GM12874 (cell line): ENCODE measurements at regions not wholly inside any gene's neighbourhood (a gene's known extent, or its start where the extent isn't known, plus 50 kb on each side); places are given as distances from the start of the nearest gene placed in this dataset.

Source experiments
- CTCF ChIP-seq: IDR thresholded peaks from 2 replicates; pipeline ENCODE4 v1.5.1; 2011; ENCODE audit warnings: low read depth, mild to moderate bottlenecking, control low read depth, low read length, moderate library complexity; ENCODE audit not compliant: insufficient read depth

- TF ChIP-seq CTCF, result no peak
Observed at GRCh38 chrX:98568795-98569194, 1685.1 kb downstream of the RPA4 start.

GRCh38 chrX:98605941-98606340, 1722.2 kb downstream of the RPA4 start:
- no peak for TF ChIP-seq CTCF

GRCh38 chrX:98607739-98608138, 1724.0 kb downstream of the RPA4 start:
- no peak for TF ChIP-seq CTCF

GRCh38 chrX:98627645-98628044, 1743.9 kb downstream of the RPA4 start:
- no peak for TF ChIP-seq CTCF

- TF ChIP-seq CTCF, result no peak
Observed at GRCh38 chrX:98637451-98637850, 1753.7 kb downstream of the RPA4 start.

- no peak for TF ChIP-seq CTCF
Observed at GRCh38 chrX:98646351-98646750, 1762.6 kb downstream of the RPA4 start.

- no peak for TF ChIP-seq CTCF
Observed at GRCh38 chrX:98654565-98654964, 1755.5 kb downstream of the PCDH19 start.
